Erythroblast (primary cell): ENCODE measurements at regions not wholly inside any gene's neighbourhood (a gene's known extent, or its start where the extent isn't known, plus 50 kb on each side); places are given as distances from the start of the nearest gene placed in this dataset.

Experiments
- GATA1 ChIP-seq: IDR thresholded peaks from 2 replicates; pipeline ENCODE4 v1.6.1; 2011; ENCODE audit warnings: low read depth, mild to moderate bottlenecking, control low read depth, low read length, moderate library complexity
- POLR2A ChIP-seq: IDR thresholded peaks from 2 replicates; pipeline ENCODE4 v1.6.1; 2011; ENCODE audit warnings: mild to moderate bottlenecking, low read length

DNA sequence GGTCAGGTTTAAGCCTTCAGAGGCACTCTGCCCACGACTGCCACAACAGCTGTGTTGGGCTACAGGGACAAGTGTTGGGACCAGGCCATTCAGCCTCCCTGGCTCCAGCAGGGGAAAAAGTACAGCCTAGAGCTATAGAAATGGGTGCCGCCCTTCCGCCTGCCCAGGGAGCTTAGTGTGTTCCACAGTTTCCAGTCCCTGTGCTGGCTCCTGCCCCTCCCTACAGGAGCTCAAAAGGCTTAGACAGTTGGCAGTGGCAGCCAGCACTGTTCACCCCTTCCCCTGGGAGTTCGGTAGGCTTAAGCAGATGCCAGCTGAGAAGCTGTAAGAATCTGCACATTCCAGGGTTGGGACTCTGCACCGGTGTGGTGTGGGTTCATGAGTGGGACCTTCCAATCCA, 408.2 kb upstream of the INTU start:
- TF ChIP-seq GATA1: no peak
- TF ChIP-seq POLR2A: no peak
